CD4-positive, alpha-beta T cell treated with Interleukin-10 for 1 hour (primary cell): ENCODE measurements at regions not wholly inside any gene's neighbourhood (a gene's known extent, or its start where the extent isn't known, plus 50 kb on each side); places are given as distances from the start of the nearest gene placed in this dataset.

ENCODE experiments used
- DNase-seq: peaks from one replicate; pipeline ENCODE4 v3.0.0-alpha.2; 2020

GRCh38 chr5:14090755-14091154, 52.4 kb upstream of the TRIO start:
- DNase-seq, result no peak

- no peak for DNase-seq
Measured at GRCh38 chr5:14090290-14090689, 52.9 kb upstream of the TRIO start.

- DNase-seq, result no peak
Measured at GRCh38 chr5:14089198-14089597, 53.9 kb upstream of the TRIO start.

DNA sequence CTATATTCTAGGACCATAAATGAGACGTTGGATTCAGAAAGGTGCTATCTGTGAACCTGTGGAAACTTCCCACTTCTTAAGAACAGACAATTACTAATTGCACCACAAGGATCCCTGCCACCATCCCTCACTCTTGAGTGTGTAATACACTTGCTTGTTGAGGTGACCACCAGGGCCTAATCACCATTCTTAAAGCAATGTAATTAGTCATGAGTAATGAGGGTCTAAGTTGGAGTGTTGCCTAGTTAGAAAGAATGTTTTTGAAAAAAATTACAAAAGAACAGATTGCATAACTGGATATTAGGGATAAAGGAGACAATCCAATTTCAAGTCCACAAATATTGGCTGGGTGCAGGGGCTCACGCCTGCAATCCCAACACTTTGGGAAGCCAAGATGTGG, 56.9 kb upstream of the TRIO start:
- DNase-seq, result no peak

- no peak for DNase-seq
Measured at GRCh38 chr5:14082973-14083372, 60.2 kb upstream of the TRIO start.

DNA sequence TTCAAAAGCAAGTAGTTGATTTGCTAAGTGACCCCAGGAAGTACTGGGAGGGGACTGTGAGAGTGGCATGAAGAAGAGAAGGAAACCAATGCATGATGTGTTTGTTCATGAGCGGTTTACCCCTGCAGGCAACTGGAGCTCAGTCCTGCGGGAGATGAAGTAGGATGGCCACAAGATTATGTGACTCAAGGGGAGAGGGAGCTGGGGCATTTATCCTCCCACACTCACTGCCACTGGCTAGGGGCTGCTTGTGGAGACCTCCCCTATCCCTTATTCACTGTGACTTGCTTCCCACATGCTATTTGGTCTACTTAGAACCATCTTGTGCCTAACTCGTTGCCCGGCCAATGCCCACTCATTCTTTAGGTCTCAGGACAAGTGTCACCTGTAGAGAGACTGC, 60.6 kb upstream of the TRIO start:
- DNase-seq, result no peak

GRCh38 chr5:14081791-14082190, 61.4 kb upstream of the TRIO start:
- DNase-seq, result no peak

GRCh38 chr5:14078716-14079115, 64.4 kb upstream of the TRIO start:
- no peak for DNase-seq

DNA sequence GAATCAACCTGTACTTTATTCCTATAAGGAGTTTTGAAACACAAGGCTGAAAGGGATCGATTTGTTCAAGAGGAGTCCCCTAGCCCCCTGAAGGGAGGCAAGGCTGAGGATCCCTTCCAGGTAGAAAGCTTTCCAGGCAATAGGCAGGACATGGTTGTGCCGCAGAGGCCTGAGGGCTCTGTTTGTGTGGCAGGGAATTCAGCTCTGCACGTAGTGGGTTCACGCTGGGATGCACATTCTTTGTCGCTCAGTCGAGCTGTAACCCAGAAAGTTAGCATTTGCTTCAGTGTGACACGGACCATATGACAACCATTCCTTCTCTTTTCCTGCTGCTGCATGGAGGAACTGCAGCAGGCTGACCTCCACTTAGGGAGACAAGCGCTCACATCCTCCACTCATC, 65.6 kb upstream of the TRIO start:
- DNase-seq, result no peak

- no peak for DNase-seq
Measured at GRCh38 chr5:14076561-14076960, 66.6 kb upstream of the TRIO start.

GRCh38 chr5:14075937-14076336, 67.2 kb upstream of the TRIO start:
- DNase-seq, result no peak

GRCh38 chr5:14071433-14071832, 71.7 kb upstream of the TRIO start:
- no peak for DNase-seq

GRCh38 chr5:14069021-14069420, 74.1 kb upstream of the TRIO start:
- no peak for DNase-seq

DNA sequence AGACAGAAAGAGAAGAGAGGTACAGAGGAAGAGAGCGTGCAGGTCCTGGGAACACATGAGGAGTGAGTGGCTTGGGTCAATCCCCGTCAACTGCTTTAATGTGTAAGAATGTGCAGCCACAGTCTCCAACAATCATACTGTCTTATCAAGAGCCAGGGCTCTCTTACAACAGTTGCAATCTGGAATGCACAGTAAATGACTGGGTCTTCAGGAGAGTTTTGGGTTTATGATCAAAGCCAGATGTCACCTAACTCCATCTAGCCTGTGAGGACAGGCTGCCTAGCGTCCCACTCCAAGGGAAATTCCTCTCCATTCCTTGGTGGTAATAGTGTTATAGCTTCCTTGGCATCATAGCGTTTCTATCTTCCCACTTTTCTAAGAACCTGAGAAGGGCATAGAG, 75.0 kb upstream of the TRIO start:
- DNase-seq, result no peak

GRCh38 chr5:14066326-14066725, 76.8 kb upstream of the TRIO start:
- no peak for DNase-seq

GRCh38 chr5:14064841-14065240, 78.3 kb upstream of the TRIO start:
- no peak for DNase-seq

- no peak for DNase-seq
Measured at GRCh38 chr5:14063691-14064090, 79.5 kb upstream of the TRIO start.

DNA sequence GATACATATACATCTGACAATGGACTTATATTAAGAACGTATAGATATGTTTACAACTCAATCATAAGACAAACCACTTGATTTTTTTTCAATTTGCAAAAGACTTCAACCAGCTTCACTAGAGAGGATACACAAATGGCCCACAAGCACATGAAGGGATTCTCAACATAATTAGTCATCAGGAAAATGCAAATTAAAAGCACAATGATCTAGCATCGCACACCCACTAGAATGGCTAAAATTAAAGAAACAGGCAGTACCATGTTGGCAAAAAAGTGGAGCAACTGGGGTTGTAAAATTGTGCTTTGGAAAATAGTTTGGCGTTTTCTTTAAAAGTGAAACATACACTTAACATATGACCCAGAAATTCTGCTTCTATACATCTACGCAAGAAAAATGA, 80.0 kb upstream of the TRIO start:
- no peak for DNase-seq

GRCh38 chr5:14062178-14062577, 81.0 kb upstream of the TRIO start:
- no peak for DNase-seq

DNA sequence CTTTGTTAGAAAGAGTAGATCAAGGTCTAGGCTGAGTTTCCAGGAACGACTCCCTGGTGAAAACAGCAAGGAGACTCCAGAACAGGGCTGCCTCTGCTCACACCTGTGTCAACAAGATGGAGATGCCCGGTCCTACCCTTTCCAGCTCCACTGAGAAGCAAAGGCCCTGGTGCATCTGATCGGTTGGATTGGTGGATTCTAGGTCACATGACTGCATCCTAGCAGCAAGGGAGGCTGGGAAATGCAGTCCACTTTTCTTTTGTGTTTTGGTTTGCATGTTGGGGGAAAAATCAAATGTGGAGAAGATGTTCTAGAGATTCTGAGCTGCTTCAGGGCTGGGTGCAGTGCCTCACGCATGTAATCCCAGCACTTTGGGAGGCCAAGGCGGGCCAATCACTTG, 82.0 kb upstream of the TRIO start:
- DNase-seq, result no peak

- DNase-seq, result no peak
Measured at GRCh38 chr5:14060218-14060617, 82.9 kb upstream of the TRIO start.

- no peak for DNase-seq
Measured at GRCh38 chr5:14059810-14060209, 83.3 kb upstream of the TRIO start.

DNA sequence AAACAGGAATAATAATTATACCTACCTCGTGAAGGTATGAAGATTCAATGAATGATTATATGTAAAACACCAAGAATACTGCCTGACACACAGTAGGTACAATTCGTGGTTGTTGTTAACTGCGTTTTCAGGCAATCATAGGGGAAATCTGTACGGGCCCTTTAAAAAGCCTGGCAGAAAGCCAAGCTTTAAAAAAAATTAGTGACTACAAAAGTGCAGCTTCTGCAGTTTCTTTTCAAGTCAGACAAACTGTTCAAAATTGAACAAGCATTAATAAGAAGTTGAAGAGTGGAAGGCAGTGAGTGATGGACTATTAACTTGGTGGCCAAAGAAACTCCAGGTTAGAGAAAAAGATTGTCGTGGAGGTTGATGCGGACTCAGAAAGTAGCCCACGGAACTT, 85.9 kb upstream of the TRIO start:
- DNase-seq, result no peak

DNA sequence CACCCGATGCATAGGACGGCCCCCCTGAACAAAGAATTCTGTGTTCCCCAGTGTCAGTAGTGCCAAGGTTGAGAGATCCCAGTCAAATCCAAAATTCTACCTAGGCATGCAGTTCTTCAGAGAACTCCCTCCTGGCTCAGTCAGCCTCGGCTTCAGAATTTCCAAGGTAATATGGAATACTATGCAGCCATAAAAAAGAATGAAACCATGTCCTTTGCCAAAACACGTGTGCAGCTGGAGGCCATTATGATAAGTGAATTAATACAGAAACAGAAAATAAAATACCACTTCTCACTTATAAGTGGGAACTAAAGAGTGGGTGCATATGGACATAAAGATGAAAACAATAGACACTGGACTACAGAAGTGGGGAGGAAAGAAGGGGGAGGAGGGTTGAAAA, 87.1 kb upstream of the TRIO start:
- DNase-seq, result no peak

DNA sequence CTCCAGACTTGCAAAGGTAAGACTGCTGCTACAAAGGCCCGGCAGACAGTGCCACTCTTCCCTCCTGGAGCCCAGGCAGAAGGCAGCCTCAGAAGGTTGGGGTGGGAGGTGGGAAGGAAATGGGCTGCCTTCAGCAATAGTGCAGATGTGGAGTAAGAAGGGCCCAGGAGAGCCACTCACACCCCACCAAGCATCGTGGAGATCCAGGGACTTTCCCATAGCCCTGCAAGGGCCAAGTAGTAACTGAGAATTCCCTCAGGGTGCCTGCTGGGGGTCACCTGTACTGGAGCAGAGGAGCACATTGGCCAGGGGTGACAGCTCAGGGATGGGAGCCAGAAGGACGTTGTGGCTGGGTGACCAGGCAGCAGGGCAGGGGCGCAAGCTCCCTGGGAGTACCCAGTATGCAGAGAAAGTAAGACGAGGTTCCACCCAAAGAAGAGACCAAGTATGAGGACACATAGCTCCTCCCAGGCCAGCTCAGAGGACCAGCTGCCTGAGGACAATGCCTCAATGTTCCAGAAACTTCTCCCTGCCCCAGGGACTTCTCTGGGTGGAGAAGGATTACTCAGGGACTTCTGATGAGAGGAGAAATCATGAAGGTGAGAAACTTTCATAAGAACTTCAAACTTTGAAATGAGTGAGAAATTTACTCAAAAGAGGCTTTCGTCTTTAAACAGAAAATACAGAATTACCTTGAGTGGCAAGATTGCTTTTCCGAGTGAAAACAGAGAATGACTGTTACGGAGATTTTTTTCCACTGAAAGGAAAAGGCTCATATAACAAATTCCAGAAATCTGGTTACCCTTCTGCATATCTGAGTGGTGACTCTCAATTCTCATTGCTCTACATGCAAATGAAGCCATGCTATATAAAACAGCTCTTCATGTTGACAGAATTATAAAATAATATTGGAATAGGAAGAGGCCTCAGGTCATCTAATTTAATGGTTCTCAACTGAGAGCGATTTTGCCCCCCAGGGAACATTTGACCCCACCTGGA, 87.9 kb upstream of the TRIO start:
- DNase-seq, result no peak
